Epithelial cell of esophagus (primary cell): ENCODE measurements at regions not wholly inside any gene's neighbourhood (a gene's known extent, or its start where the extent isn't known, plus 50 kb on each side); places are given as distances from the start of the nearest gene placed in this dataset.

Experiments used
- DNase-seq: peaks from one replicate; pipeline ENCODE4 v3.0.0; 2010; ENCODE audit warnings: low read depth
- H3K4me3 ChIP-seq: 2 replicates; pipeline ENCODE4 v1.5.1; 2011; ENCODE audit warnings: mild to moderate bottlenecking, low read length, control low read depth
- CTCF ChIP-seq: IDR thresholded peaks from 2 replicates; pipeline ENCODE4 v1.5.1; 2011; ENCODE audit warnings: low read depth, mild to moderate bottlenecking, low read length, control low read depth, inconsistent platforms; ENCODE audit not compliant: insufficient read depth; ENCODE audit errors: missing control alignments

- peak; percentile 56 for DNase-seq
- TF ChIP-seq CTCF, result no peak
- H3K4me3 ChIP-seq, result no peak overlapping the region
These were observed 353.4 kb downstream of the FGFR2 start for GRCh38 chr10:121244818-121245217.

- DNase-seq, result peak; percentile 76
- TF ChIP-seq CTCF, result no peak
These were observed 352.5 kb downstream of the FGFR2 start for GRCh38 chr10:121245754-121246153.

GRCh38 chr10:121248266-121248665, 350.0 kb downstream of the FGFR2 start:
- no peak overlapping the region for H3K4me3 ChIP-seq
- DNase-seq, result no peak
- TF ChIP-seq CTCF, result no peak

More at GRCh38 chr10:121245754-121246153, 352.5 kb downstream of the FGFR2 start:
- H3K4me3 ChIP-seq, result no peak overlapping the region

- no peak for DNase-seq
- no peak for TF ChIP-seq CTCF
- no peak overlapping the region for H3K4me3 ChIP-seq
These were observed 347.1 kb downstream of the FGFR2 start for GRCh38 chr10:121250995-121251764.

- no peak for DNase-seq
- H3K4me3 ChIP-seq, result no peak overlapping the region
- no peak for TF ChIP-seq CTCF
These were observed 345.5 kb downstream of the FGFR2 start for GRCh38 chr10:121252756-121253155.

- H3K4me3 ChIP-seq, result no peak overlapping the region
- TF ChIP-seq CTCF, result no peak
- DNase-seq, result peak; percentile 88
These were observed 337.9 kb downstream of the FGFR2 start for GRCh38 chr10:121260377-121260776.

GRCh38 chr10:121261665-121262064, 336.6 kb downstream of the FGFR2 start:
- TF ChIP-seq CTCF, result no peak
- DNase-seq, result no peak
- H3K4me3 ChIP-seq, result no peak overlapping the region
